ENCODE measurements at regions not wholly inside any gene's neighbourhood (a gene's known extent, or its start where the extent isn't known, plus 50 kb on each side); places are given as distances from the start of the nearest gene placed in this dataset.
"Not testable (repeated sequence)": the region's sequence is repeated elsewhere in the genome, so short reads cannot be mapped to it uniquely, and the experiment has no call there.

GRCh38 chr5:56311306-56311905, 78.3 kb upstream of the ANKRD55 start:
- DNase-seq: no peak

- DNase-seq: no peak
Observed at GRCh38 chr5:56310711-56311204, 77.6 kb upstream of the ANKRD55 start.

DNA sequence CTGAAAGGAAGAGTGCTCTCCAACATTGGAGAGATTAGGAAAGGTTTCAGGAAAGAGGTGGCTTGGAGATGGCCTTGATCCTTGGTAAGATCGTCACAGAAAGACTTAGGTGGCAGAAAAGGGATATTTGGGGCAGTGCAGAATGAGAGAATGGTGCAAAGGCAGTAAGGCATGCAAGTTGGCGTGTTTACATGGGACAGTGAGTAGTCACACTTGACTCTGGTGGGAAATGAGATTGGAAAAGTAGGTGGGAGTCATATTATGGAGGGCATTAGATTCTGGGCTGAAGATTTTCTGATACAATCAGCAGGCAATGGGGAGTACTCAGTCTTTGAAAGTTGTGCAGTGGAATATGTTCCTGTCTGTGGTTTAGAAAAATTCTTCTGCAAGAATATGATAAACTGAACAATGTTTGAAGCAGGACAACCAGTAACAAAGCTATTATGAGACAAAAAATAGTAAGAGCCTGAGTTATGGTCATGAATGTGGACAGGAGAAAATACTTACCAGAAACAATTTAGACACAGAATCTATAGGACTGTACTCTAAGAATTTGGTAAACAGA, 76.2 kb upstream of the ANKRD55 start:
- no peak for DNase-seq

DNA sequence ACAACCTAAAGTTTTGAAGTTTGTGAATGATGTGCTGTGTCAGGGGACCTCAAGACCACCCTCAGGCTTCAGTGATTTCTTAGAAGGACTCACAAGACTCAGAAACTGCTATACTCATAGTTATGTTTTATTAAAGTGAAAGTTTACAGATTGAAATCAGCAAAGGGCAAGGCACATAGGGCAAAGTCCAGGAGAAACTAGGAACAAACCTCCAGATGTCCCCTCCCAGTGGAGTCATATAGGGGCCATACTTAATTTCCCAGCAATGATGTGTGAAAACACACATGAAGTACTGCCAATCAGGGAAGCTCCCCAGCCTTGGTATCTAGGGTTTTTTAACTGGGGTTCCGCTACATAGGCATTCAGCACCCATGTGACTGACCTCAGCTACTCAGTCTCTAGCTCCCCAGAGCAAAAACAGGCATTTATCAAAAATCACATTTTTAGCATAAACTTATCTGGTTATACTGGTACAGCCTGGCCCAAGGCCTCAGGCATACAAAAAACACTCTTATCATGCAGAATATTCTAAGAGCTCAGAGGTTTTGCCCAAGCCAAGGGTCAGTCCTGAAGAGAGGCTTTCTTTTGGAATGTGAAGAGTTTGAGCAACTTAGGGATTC, 74.7 kb upstream of the ANKRD55 start:
- DNase-seq: no peak

- no peak for DNase-seq
Observed at GRCh38 chr5:56306433-56307150, 73.5 kb upstream of the ANKRD55 start.

- DNase-seq: no peak
Observed at GRCh38 chr5:56305001-56305950, 72.1 kb upstream of the ANKRD55 start.

GRCh38 chr5:56303511-56303910, 70.4 kb upstream of the ANKRD55 start:
- DNase-seq: no peak

DNA sequence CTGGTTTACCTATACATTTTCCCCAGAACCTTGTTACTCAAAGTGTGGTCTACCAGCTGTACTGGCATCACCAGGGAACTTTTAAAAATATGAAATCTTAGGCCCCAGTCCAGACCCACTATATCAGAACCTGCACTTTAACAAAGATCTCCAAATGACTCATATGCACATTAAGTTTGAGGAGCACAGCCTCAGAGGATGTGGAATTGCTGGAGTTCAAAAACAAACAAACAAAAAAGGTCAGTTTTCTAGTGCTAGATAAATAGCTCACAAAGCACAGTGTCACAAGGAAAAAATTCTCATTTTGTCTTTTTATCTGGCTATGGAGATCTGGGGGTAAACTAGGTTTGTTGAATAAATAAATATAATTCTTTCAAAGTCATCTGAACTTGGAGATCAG, 68.9 kb upstream of the ANKRD55 start:
- DNase-seq: no peak

GRCh38 chr5:56301069-56301468, 67.9 kb upstream of the ANKRD55 start:
- no peak for DNase-seq

DNA sequence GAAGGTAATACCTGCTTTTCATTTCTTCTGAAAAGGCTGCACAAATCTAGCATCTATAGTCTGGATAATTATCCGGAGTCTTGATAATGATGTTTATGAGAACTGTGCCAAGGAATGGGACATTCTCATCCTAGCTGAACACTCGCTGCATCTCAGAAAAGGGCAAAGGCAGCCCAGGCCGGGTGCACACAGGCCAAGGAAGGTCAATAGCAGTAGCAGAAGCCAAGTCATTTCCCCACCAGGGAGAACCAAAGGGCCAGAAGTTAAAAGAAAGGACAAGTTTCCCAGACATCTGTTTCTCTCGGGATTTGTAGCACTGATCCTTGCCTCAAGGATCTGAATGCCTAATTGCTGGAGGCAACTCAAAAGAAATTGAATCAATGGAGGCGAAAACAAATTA, 66.1 kb upstream of the ANKRD55 start:
- no peak for DNase-seq

GRCh38 chr5:56298336-56299090, 65.4 kb upstream of the ANKRD55 start:
- DNase-seq: no peak

DNA sequence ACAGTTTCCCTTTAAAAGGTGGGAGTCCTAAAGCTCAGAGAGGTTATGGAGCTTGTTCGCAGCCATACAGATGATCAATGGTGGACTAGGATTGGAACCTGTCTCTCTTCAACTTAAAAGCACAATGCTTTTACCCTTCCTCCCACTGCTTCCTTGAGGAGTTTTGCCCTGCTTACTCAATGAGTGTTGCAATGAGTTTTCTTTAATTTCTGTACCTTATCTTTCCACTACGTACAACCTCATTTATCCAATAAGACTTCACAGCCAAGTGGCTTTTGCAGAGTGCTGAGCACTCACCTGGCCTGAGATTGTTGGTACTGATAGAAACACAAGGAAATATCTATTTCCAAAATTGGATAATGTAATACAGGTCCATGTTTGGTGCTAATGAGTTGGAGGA, 64.7 kb upstream of the ANKRD55 start:
- DNase-seq: no peak

DNA sequence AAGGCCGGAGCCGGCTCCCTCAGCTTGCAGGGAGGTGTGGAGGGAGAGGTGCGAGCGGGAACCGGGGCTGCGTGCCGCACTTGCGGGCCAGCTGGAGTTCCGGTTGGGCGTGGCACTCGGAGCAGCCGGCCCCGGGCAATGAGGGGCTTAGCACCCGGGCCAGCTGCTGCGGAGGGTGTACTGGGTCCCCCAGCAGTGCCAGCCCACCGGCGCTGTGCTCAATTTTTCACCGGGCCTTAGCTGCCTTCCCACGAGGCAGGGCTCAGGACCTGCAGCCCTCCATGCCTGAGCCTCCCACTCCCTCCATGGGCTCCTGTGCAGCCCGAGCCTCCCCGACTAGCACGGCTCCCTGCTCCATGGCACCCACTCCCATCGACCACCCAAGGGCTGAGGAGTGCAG, 62.2 kb upstream of the ANKRD55 start:
- DNase-seq: not testable (repeated sequence)

DNA sequence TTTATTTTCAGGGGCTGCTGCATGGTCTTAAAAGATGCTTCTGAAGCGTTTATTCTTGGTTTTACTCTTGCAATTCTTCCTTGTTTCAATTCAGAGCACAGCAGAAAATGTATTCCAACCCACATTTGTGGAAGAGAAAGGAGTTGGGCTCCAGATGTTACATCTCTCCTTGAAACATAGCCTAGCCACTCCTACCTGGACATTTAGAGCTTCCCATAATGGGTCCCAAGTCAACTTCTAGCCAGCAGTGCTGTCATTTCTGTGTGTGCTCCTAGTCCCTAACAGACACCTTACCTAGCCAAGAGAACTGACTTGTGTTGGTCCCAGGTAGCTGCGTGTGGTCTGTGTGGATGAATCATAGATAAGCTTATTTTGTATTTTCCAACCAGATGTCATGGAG, 61.2 kb upstream of the ANKRD55 start:
- no peak for DNase-seq

- not testable (repeated sequence) for DNase-seq
Observed at GRCh38 chr5:56292874-56293273, 59.7 kb upstream of the ANKRD55 start.

DNA sequence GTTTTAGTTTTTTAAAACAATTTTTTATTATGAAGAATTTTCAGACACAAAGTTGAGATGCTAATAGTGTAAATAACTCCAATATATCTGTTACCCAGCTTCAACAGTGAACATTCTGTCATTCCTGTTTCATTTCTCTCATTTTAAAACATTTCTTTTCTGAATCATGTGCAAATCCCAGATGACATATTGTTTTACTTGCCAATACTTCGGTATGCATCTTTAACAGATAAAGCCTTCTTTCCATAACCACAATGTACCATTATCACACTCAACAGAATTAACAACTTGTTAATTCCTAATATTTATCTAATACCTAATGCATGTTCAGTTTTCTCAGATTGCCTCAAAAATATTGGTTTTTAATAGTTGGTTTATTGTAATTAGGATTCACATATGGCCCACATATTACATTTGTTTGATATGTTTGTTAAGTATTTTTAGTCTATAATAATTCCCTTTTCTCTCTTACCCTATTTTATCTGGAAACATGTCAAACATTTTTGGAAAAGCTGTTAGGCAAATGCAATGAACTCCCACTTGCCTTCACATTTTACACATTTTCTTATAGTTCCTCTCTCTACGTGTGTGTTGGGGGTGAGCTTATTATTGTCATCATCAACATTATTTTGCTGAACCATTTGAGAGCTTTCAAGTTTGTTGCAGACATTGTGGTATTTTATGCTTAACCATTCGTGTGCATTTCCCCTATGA, 58.7 kb upstream of the ANKRD55 start:
- no peak for DNase-seq

DNA sequence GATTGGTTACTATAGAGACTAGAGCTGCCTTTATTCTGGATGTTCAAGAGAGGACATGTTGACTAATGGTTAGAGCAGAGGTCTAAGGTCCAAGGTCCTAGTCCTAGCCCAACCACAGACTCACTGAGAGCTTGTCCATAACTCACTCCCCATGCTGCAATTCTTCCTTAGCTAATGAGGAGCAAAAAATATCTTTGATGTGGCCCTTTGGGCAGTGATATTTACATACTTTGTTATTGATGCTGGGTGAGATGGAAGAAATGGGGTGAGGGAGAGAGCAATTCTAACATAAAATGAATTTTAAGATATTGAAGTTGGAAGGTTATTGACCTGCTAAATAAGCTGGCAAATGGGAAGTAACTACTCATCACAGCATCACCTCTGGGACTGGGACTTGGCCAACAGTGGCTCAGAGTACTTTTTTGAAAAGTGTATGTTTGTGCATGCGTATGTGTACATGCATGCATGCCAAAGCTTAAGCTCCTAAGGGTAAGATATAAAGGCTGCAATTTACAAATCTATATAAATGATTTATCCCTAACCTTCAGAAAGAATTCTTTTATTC, 58.0 kb upstream of the ANKRD55 start:
- no peak for DNase-seq

DNA sequence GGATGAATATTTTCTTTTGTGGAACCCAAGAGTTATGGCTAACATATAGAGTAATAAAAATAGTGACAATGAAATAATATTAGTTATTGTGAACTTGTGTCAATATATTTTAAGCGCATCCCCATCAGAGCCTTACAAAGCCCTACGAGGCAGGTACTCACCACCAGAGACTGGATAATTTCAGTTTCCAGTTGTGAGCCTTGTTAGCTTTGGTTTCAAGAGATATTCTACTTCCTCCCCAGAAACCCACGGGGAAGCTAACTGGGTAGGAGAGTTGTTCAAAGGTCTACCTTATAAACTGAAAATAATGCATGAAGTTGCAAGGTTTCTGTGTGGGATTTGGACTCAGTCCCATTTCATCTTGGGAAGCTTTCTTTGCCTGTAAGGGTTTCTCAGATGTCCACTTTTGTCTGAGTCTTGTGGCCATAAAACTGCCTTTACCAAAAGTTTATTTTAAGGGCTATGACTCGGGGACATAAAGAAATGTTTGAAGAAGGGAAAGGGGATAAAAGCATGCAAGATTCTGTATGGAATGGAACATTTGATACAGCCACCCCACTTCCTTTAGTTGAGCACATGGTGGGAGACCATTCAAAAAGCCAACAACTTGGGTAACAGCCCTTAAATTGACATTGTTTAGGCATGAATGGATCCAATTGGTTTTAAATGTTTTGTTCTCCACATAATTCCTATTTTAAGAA, 57.4 kb upstream of the ANKRD55 start:
- DNase-seq: no peak

- DNase-seq: no peak
Observed at GRCh38 chr5:56289602-56289987, 56.5 kb upstream of the ANKRD55 start.

GRCh38 chr5:56288873-56289601, 55.9 kb upstream of the ANKRD55 start:
- DNase-seq: no peak
